HG03439 (cell line): ENCODE measurements at regions not wholly inside any gene's neighbourhood (a gene's known extent, or its start where the extent isn't known, plus 50 kb on each side); places are given as distances from the start of the nearest gene placed in this dataset.

Experiments used
- ATAC-seq: cut with Tn5 transposase; IDR thresholded peaks from one replicate; pipeline ENCODE4 v1.9.1; 2021; ENCODE audit warnings: mild to moderate bottlenecking, moderate library complexity; ENCODE audit not compliant: unreplicated experiment

DNA sequence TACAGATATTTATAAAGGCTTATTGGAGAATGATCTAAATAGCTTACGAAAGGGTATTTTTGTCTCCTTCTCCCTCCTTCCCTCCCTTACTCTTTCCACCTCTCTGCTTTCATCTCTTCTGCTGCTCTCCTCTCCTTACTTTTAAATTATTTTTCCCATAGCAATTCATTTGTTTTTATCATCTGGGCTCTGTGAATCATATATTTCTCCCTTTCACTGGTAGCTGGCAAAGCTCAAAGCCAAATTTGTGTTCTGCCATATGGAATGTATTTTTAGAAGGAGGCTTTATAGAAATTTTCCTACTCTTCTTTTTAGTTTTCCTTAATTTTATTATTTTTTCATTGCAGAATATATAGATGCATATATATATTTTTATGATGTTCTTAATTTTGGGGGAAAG lies 385.8 kb downstream of the C3orf38 start:
- ATAC-seq, result no peak

GRCh38 chr3:88542916-88543315 lies 393.2 kb downstream of the C3orf38 start:
- ATAC-seq, result no peak

DNA sequence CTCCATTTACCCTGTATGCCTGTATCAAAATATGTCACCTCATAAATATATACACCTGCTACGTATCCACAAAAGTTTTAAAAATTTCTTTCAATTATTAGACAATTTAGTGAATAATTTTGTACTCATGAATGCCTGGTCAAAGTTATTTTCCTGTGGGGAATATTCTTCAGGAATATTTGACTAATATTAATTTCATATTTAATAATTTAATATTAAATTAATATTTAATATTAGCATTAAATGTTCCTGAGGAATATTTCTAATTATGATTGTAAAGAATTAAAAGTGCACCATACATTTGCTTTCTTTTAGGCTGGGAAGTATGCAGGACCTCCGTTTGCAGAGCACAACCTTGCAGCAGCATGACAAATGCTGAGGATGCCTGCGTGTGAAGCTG lies 422.7 kb downstream of the C3orf38 start:
- no peak for ATAC-seq

DNA sequence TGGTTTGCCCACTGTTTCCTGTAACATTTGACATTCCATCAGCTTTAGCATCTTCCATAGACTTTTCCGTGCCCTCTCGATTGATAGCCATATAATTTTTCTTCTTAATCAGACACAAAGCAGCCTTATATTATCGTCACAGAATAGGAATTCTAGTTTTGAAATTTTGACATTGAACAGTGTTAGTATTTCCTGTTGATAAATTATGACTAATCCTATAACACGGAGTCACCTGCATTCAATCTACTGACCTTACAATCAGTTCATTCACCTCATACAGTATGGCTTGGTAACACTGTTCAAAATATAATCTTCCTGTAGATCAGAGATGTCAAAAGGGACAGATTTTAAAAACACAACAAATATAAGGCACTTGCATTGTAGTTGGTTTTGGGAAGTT lies 423.7 kb downstream of the C3orf38 start:
- no peak for ATAC-seq

DNA sequence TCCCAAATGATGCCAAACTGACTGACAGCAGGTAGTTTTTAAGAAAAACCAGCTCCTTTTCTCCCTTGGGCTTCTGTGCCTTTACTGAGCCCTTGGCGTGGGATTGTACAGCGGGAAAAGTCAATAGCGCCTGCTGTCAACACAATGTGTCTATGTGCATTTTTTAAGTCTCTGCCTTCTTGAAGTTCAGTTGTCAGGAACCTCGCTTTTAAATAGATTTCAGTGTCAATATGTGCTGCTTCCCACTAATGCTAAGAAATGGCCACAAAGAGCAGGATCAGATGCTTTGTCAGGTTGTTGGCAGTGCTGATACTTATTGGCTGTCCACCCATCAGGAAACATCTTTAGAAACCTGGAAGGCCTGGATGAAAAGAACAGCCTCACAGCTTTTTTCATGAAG lies 424.4 kb downstream of the C3orf38 start:
- no peak for ATAC-seq

GRCh38 chr3:88584451-88584850 lies 434.7 kb downstream of the C3orf38 start:
- ATAC-seq, result no peak

DNA sequence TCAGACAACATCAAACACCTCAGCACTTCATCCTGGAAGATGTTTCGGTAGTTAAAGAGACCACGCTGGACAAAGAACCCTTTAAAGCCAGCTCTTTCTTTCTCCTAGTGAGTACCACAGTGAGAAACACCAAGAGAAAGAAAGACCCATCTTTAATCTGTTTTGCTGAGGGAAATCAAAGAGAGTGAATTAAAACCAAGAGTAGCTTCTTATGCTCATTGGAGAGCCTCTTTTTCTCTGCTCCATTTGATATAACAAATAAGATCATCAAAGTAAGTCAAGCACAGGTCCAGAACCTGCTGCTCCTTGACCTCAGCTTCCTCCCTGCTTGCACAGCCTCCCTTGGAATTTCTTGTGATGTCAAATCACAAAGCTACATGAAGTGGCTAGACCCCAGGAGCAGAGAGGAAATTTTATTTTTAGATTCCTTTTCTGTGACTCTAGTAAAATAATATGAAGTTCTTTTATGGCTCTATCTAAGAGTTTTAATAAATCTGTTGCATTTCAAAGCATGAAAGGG lies 436.4 kb downstream of the C3orf38 start:
- no peak for ATAC-seq

DNA sequence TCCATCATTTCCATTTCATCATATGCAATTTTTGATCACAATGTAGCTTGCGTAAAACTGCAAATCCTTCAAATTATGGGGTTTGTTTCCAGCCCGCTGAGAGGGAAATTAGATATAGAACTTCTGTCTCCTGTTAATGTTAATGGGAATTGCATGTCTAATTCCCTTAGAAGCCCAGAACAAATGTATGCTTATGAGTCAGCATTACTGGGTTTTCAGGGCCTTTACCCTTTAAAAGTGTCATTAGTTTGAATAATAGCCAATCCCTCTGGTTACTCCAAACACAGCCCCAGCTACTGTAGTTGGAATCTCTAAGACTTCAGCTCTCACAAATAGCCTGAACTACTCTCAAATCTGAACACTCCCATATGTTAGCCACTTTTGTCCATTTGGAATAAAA lies 439.4 kb downstream of the C3orf38 start:
- ATAC-seq, result no peak

DNA sequence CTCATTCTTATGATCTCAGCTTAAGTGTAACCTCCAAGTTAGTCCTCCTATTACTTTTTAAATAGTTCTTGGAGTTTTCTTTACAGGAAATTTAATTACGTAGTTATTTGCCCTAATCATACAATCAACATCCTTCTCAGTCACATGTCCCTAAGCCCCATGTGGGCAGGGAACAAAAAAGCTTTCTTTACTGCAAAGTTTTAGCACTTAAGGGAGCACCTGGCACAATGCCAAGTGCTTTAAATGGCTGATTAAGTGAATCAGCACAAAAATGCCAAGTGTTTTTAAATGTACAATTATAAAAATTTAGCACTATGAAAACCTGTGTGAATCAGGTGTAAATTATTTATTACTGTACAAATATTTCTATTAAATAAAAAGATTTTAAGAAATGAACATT lies 445.3 kb downstream of the C3orf38 start:
- no peak for ATAC-seq

DNA sequence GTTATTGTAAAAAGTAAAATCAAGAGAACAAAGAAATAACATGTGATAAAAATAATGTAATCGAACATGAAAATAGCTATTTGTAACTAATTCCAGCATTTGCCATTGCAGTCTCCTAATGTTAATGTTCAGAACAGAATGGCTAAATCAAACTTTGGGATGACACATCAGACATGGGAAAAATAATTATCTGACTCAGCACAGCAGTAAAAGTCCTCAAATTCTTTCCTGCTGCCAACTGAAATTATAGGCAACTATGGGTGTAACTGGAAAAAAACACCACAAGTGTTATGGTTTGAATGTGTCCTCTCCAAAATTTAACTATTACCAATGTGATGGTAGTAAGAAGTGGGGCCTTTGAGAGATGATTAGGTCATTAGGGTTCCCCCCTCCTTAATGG lies 446.7 kb downstream of the C3orf38 start:
- ATAC-seq, result no peak

GRCh38 chr3:88610820-88611219 lies 461.1 kb downstream of the C3orf38 start:
- ATAC-seq, result no peak

DNA sequence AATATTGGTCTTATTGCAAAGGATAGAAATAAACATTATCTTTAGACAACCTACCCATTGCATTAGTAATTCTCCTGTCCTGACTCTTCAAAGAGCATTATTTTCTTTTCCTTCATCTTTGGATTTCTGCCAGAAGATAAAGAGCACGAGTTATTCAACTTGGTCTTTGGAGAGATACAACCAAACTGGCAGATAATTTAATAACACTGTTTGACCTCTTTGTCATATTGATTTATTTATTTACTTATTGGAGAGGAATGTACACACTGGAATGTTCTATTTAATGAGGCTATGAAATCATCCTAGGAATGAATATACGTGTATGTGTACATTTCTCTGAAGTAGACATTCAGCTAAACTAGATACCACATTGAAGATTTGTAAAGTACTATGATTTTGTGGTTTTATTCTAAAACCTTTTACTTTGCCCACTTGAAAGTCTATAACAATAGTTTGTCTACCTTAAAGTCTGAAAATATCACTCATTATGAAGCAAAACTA lies 462.1 kb downstream of the C3orf38 start:
- no peak for ATAC-seq

DNA sequence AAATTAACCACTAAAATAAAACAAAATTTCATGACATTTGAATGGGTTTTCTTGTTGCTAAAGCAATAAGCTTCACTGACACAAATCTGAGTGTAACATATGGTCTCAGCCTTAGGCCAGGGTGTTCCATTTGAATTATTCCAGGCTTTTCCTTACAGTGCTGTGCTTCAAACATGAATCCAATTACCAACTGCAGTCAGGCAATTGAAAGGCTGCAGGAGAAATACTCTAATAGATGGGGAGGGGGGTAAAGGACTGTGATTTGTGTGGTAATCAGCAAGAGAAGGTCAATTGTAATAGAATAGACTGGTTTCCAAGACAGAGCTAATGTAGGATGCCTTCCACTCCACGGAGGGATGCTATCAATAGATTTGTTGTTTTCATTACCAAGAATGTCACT lies 466.7 kb downstream of the C3orf38 start:
- no peak for ATAC-seq

GRCh38 chr3:88617283-88617682 lies 467.5 kb downstream of the C3orf38 start:
- ATAC-seq, result no peak

- ATAC-seq, result no peak
These were observed 468.4 kb downstream of the C3orf38 start for GRCh38 chr3:88618021-88618645.

DNA sequence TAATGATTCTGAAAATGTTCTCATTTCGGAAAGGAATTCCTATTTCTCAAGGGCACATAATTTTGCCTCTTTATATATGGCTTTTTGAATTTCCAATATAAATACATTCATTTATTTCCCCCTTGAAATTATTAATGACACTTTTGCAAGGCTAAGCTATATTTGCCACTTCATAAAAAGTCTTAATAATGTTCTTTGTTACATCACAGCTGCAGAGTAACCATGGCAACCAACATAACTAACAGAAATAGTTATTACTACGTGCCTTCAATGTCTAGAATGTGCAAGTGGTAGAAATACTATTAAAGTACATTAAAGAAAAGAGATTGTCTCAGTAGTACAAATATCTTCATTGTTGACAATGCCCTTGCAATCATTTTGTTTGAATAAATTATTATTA lies 471.8 kb downstream of the C3orf38 start:
- no peak for ATAC-seq

- ATAC-seq, result no peak
These were observed 473.9 kb downstream of the C3orf38 start for GRCh38 chr3:88623709-88624108.

DNA sequence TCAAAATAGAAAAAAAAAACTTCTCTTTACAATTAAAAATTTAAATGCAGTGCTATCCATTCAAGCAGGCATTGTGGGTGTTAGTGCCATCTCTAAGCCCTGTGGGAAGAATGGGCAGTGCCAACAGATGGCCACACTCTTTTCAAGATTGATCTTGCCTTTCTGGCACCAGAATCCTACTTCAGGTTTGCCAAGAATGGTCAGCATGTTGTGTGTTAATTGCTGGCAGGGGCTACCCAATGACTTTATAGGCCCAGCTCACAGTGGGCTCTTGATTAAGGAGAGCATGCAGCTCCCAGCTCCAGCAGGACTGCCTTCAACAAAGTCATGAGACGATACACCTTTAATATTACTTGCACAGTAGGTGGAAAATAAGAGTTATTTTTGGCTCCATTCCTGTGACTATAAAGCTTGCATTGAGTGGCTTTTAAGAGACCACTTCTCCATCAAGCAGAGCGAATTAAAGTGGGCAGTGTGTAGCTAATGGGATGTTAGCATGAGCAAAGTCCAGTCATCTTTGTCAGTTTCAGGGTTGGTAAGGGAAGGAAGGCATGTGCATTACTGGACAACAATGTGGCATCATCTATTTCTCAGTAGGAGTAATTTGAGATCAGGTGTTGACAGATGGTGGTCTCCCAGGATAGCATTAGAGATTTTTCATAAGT lies 476.8 kb downstream of the C3orf38 start:
- no peak for ATAC-seq

GRCh38 chr3:88628901-88629300 lies 478.5 kb upstream of the EPHA3 start:
- ATAC-seq, result no peak

- no peak for ATAC-seq
These were observed 475.2 kb upstream of the EPHA3 start for GRCh38 chr3:88632226-88632625.

DNA sequence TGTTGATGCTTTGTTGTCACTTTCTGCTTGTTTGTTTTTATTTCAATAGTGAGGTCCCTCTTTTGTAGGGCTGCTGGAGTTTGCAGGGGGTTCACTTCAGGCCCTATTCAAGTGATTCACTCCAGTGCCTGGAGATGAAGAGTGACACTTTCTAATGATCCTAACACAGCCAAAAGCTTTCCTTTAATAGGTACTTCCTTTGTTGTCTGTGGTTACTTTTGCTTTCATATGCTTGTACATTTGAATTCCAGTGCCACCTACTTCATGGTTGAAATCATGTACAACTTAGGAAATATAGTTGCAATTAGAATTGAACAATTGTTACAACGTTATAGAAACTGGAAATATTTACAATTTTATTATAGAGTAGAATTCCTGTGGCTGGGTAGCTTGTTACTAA lies 466.8 kb upstream of the EPHA3 start:
- no peak for ATAC-seq

DNA sequence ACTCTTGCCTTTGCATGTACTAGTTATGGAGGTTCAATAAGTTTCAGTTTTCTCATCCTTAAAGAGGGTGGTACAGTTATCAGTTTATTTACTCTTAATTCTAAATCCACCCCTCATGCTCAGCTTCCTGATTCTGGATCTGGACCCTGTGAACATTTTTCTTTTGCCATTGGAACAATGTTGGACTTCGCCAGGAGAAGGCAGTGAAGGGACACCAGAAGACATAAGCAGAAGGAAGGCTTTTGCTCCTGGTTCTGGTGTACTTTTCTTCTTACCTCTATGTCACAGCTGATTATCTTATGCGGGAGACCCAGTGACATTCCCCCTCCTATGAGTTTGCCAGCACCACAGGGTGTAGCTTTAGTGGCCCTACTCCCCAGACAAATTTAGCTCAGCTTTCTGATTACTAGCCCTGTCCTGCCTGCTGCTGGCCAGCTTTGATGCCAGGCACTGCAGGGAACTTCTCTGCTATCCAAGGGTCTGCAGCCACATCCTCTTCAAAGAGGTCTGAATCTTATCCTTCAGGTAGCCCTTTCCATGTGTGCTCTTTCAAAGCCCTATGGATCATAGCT lies 466.3 kb upstream of the EPHA3 start:
- no peak for ATAC-seq
